ENCODE measurements at regions not wholly inside any gene's neighbourhood (a gene's known extent, or its start where the extent isn't known, plus 50 kb on each side); places are given as distances from the start of the nearest gene placed in this dataset.

GRCh38 chr2:19292007-19292406 lies 66.4 kb downstream of the OSR1 start:
- Histone ChIP-seq H3K4me3 (no peak overlapping the region), H3K36me3 (no peaks in the 10 kb centered on the region), H3K27me3 (no peaks in the 10 kb centered on the region), H3K4me1 (no peaks in the 10 kb centered on the region), H3K9me3 (no peaks in the 10 kb centered on the region), H3K27ac (no peak overlapping the region)
- intact Hi-C loops (cut with DNase I) = no loop called here
- TF ChIP-seq CTCF (IDR thresholded peaks at IDR 0.05) = no peak
- WGBS (ENCODE audit: insufficient coverage, low coverage, low lambda C conversion rate, missing lambda C conversion rate) = 66% methylated on average over 5 of the region's 5 CpGs
- ATAC-seq = peak in 2 of 4 donors; percentile 38 to 77
- DNase-seq = peak in 1 of 3 donors; percentile 44

- no peak for ATAC-seq
- H3K4me1 ChIP-seq = no peaks in the 10 kb centered on the region
- H3K9me3 ChIP-seq = no peaks in the 10 kb centered on the region
- no peaks in the 10 kb centered on the region for H3K27me3 ChIP-seq
- no peak for TF ChIP-seq POLR2A (IDR thresholded peaks at IDR 0.05)
- TF ChIP-seq CTCF (IDR thresholded peaks at IDR 0.05) = no peak
- H3K4me3 ChIP-seq = no peak overlapping the region
- no peak for DNase-seq
- 54% methylated on average over 2 of the region's 2 CpGs for WGBS (ENCODE audit: insufficient coverage, low coverage, low lambda C conversion rate, missing lambda C conversion rate)
- no peaks in the 10 kb centered on the region for H3K36me3 ChIP-seq
- H3K27ac ChIP-seq = no peak overlapping the region
- intact Hi-C loops (cut with DNase I) = no loop called here
Observed at GRCh38 chr2:19288291-19288690, 70.1 kb downstream of the OSR1 start.

- TF ChIP-seq POLR2A (IDR thresholded peaks at IDR 0.05) (no peak), CTCF (IDR thresholded peaks at IDR 0.05) (no peak)
- Histone ChIP-seq H3K4me1 (no peaks in the 10 kb centered on the region), H3K27me3 (no peaks in the 10 kb centered on the region), H3K4me3 (no peak overlapping the region), H3K27ac (no peak overlapping the region), H3K36me3 (no peaks in the 10 kb centered on the region), H3K9me3 (no peaks in the 10 kb centered on the region)
- DNase-seq (no peak), ATAC-seq (no peak)
- 46% methylated on average over 1 of the region's 1 CpG for WGBS (ENCODE audit: insufficient coverage, low coverage, low lambda C conversion rate, missing lambda C conversion rate)
- intact Hi-C loops (cut with DNase I) = no loop called here
Observed at GRCh38 chr2:19287324-19287723, 71.1 kb downstream of the OSR1 start.

- intact Hi-C loops (cut with DNase I) = no loop called here
- DNase-seq (no peak), ATAC-seq (no peak)
- Histone ChIP-seq H3K27me3 (no peaks in the 10 kb centered on the region), H3K36me3 (no peaks in the 10 kb centered on the region), H3K4me3 (no peak overlapping the region), H3K27ac (no peak overlapping the region), H3K9me3 (no peaks in the 10 kb centered on the region), H3K4me1 (no peaks in the 10 kb centered on the region)
- TF ChIP-seq POLR2A (IDR thresholded peaks at IDR 0.05) = no peak
- no peak for TF ChIP-seq CTCF (IDR thresholded peaks at IDR 0.05)
- 68% methylated on average over 3 of the region's 4 CpGs for WGBS (ENCODE audit: insufficient coverage, low coverage, low lambda C conversion rate, missing lambda C conversion rate)
Observed at GRCh38 chr2:19282305-19282704, 76.1 kb downstream of the OSR1 start.

- no peaks in the 10 kb centered on the region for H3K27me3 ChIP-seq
- no peak for ATAC-seq
- H3K27ac ChIP-seq = no peak overlapping the region
- H3K36me3 ChIP-seq = no peaks in the 10 kb centered on the region
- no peak for DNase-seq
- H3K4me3 ChIP-seq = no peak overlapping the region
- H3K9me3 ChIP-seq = no peaks in the 10 kb centered on the region
- intact Hi-C loops (cut with DNase I) = no loop called here
- no peak for TF ChIP-seq CTCF (IDR thresholded peaks at IDR 0.05)
- TF ChIP-seq POLR2A (IDR thresholded peaks at IDR 0.05) = no peak
- peaks cover 0 to 15% (median 0%) of the 10 kb centered on the region in 4 donors for H3K4me1 ChIP-seq
Observed at GRCh38 chr2:19274439-19274838, 84.0 kb downstream of the OSR1 start.
